A549 (cell line): ENCODE measurements at regions not wholly inside any gene's neighbourhood (a gene's known extent, or its start where the extent isn't known, plus 50 kb on each side); places are given as distances from the start of the nearest gene placed in this dataset.

Experiments
- ATAC-seq, 2 experiments: fragments of 200-7000 bp in 1 of 2; fragments of >200 bp in 1 of 2; cut with Nextera tagmentation in 1 of 2; cut with Tn5 transposase in 1 of 2; 3 replicates each; pipeline versions ENCODE4 v1.8.0 to v1.9.1; 2018 to 2020; ENCODE audit warnings: mild to moderate bottlenecking in 1 of 2, moderate library complexity in 1 of 2
- CTCF ChIA-PET: fragments of 300-600 bp; sonication (Branson Sonifier 250); formaldehyde crosslinking; extraction: SDS; loops from one replicate; lab custom pipeline; 2021; ENCODE audit warnings: antibody characterized with exemption, inconsistent platforms; lab: Yijun Ruan, JAX
- POLR2A ChIA-PET: fragments of 350-600 bp; formaldehyde crosslinking; extraction: SDS; loops from one replicate; lab custom pipeline; 2021; ENCODE audit warnings: antibody characterized with exemption, inconsistent platforms; lab: Yijun Ruan, JAX
- DNase-seq, 2 experiments: peaks; one replicate each; pipeline versions ENCODE4 v3.0.0 to v3.0.0-alpha.2; 2011 to 2016; ENCODE audit warnings: low read depth in 1 of 2, low spot score in 1 of 2
- FAIRE-seq: peaks from 2 replicates; lab custom pipeline; 2011; peaks lifted over from hg19 to GRCh38; lab: Jason Lieb, UNC
- H3K27ac ChIP-seq, 2 experiments: fragments of >200 bp; sonication (Bioruptor Twin); formaldehyde crosslinking; 3 replicates each; pipeline ENCODE4 v1.5.1; 2016 to 2017
- H3K4me1 ChIP-seq: fragments of >200 bp; sonication (Bioruptor Twin); formaldehyde crosslinking; 3 replicates; pipeline ENCODE4 v1.6.1; 2016
- H3K4me2 ChIP-seq: fragments of >200 bp; sonication (Bioruptor Twin); formaldehyde crosslinking; 3 replicates; pipeline ENCODE4 v1.6.1; 2016
- H3K4me3 ChIP-seq: fragments of >200 bp; sonication (Bioruptor Twin); formaldehyde crosslinking; 3 replicates; pipeline ENCODE4 v1.5.1; 2016
- H3K9me3 ChIP-seq: fragments of >200 bp; sonication (Bioruptor Twin); formaldehyde crosslinking; 3 replicates; pipeline ENCODE4 v1.6.1; 2016
- BCL3 ChIP-seq: fragments of >200 bp; sonication (Bioruptor Twin); formaldehyde crosslinking; IDR thresholded peaks from 3 replicates; pipeline ENCODE4 v1.6.1; 2016
- CEBPB ChIP-seq, 2 experiments: fragments of >200 bp in 1 of 2; sonication (Bioruptor Twin) in 1 of 2; formaldehyde crosslinking in 1 of 2; IDR thresholded peaks; 2 replicates each; pipeline ENCODE4 v1.6.1; 2012 to 2016
- CHD2 ChIP-seq: fragments of 150-350 bp; IDR thresholded peaks from 2 replicates; pipeline ENCODE4 v1.6.1; 2014; ENCODE audit warnings: low read length; ENCODE audit not compliant: partially characterized antibody
- CTCF ChIP-seq: fragments of >200 bp; sonication (Bioruptor Twin); formaldehyde crosslinking; IDR thresholded peaks from 3 replicates; pipeline ENCODE4 v1.5.1; 2016
- ELK1 ChIP-seq: fragments of 150-350 bp; IDR thresholded peaks from 2 replicates; pipeline ENCODE4 v1.6.1; 2014; ENCODE audit warnings: low read depth, mild to moderate bottlenecking, low read length
- EP300 ChIP-seq, 2 experiments: fragments of >200 bp; sonication (Bioruptor Twin); formaldehyde crosslinking; IDR thresholded peaks; 2 replicates in 1 of 2; 3 replicates in 1 of 2; pipeline ENCODE4 v1.6.1; 2016 to 2017
- FOSB ChIP-seq: fragments of 250-450 bp; sonication (Bioruptor Pico); IDR thresholded peaks from 2 replicates; pipeline ENCODE4 v1.5.0; 2020; ENCODE audit warnings: mild to moderate bottlenecking, moderate library complexity
- FOSL2 ChIP-seq, 2 experiments: fragments of 450-650 bp in 1 of 2; fragments of >200 bp in 1 of 2; sonication (Bioruptor Twin) in 1 of 2; formaldehyde crosslinking; IDR thresholded peaks; 2 replicates each; pipeline versions ENCODE4 v1.5.0 to v1.6.1; 2016 to 2020; ENCODE audit warnings: mild to moderate bottlenecking in 1 of 2, moderate library complexity in 1 of 2
- FOXS1 ChIP-seq: fragments of 250-450 bp; sonication (Bioruptor Pico); IDR thresholded peaks from 2 replicates; pipeline ENCODE4 v1.5.0; 2020; ENCODE audit warnings: mild to moderate bottlenecking, moderate library complexity
- GATA3 ChIP-seq: IDR thresholded peaks from 2 replicates; pipeline ENCODE4 v1.6.1; 2012; ENCODE audit warnings: borderline replicate concordance
- HES2 ChIP-seq: fragments of >200 bp; sonication (Bioruptor Twin); formaldehyde crosslinking; IDR thresholded peaks from 2 replicates; pipeline ENCODE4 v1.6.1; 2016
- HEYL ChIP-seq: fragments of 250-450 bp; sonication (Bioruptor Pico); IDR thresholded peaks from 2 replicates; pipeline ENCODE4 v1.8.0; 2021; ENCODE audit warnings: mild to moderate bottlenecking, moderate library complexity
- HOXA7 ChIP-seq: fragments of 250-450 bp; sonication (Bioruptor Pico); IDR thresholded peaks from 2 replicates; pipeline ENCODE4 v1.5.0; 2020; ENCODE audit warnings: mild to moderate bottlenecking, moderate library complexity
- HOXB13 ChIP-seq: fragments of 250-450 bp; sonication (Bioruptor Pico); IDR thresholded peaks from 2 replicates; pipeline ENCODE4 v1.5.0; 2020; ENCODE audit warnings: low read depth, mild to moderate bottlenecking, moderate library complexity
- HOXB5 ChIP-seq: fragments of 250-450 bp; sonication (Bioruptor Pico); IDR thresholded peaks from 2 replicates; pipeline ENCODE4 v1.5.0; 2020; ENCODE audit warnings: mild to moderate bottlenecking, moderate library complexity
- JUNB ChIP-seq: fragments of >200 bp; sonication (Bioruptor Twin); formaldehyde crosslinking; IDR thresholded peaks from 2 replicates; pipeline ENCODE4 v1.6.1; 2016
- NPAS2 ChIP-seq: fragments of 250-450 bp; sonication (Bioruptor Pico); IDR thresholded peaks from 2 replicates; pipeline ENCODE4 v1.8.0; 2022; ENCODE audit warnings: mild to moderate bottlenecking, moderate library complexity, borderline replicate concordance
- PBX3 ChIP-seq: IDR thresholded peaks from 2 replicates; pipeline ENCODE4 v1.6.1; 2012
- PHF8 ChIP-seq: fragments of 200-600 bp; sonication (generic); IDR thresholded peaks from 2 replicates; pipeline ENCODE4 v1.6.1; 2016; ENCODE audit warnings: low read depth, mild to moderate bottlenecking, antibody characterized with exemption, moderate library complexity, borderline replicate concordance
- POLR2AphosphoS2 ChIP-seq: conservative IDR thresholded peaks from 2 replicates; pipeline ENCODE4 v1.6.1; 2012; ENCODE audit warnings: low read length, improper control_type of control experiment, inconsistent platforms
- RARB ChIP-seq: fragments of 250-450 bp; sonication (Bioruptor Pico); IDR thresholded peaks from 2 replicates; pipeline ENCODE4 v1.8.0; 2021; ENCODE audit warnings: mild to moderate bottlenecking, moderate library complexity
- RNF2 ChIP-seq: fragments of 200-600 bp; sonication (generic); IDR thresholded peaks from 2 replicates; pipeline ENCODE4 v1.6.1; 2016; ENCODE audit warnings: low read depth, mild to moderate bottlenecking, antibody characterized with exemption, moderate library complexity, borderline replicate concordance
- ZFP36 ChIP-seq: fragments of 450-650 bp; IDR thresholded peaks from 2 replicates; pipeline ENCODE4 v1.6.1; 2014; ENCODE audit warnings: borderline replicate concordance; ENCODE audit not compliant: partially characterized antibody
- ZNF302 ChIP-seq: fragments of 250-450 bp; sonication (Bioruptor Pico); IDR thresholded peaks from 2 replicates; pipeline ENCODE4 v1.9.0; 2021; ENCODE audit warnings: inconsistent platforms, mild to moderate bottlenecking, moderate library complexity
- WGBS: methylation state at CpG from one replicate; pipeline ENCODE4 v1.1.6; 2017; ENCODE audit errors: missing lambda C conversion rate; 5-methylcytosine and 5-hydroxymethylcytosine counted together

- no peak for FAIRE-seq
- peak overlapping the region in 1 of 2 experiments; percentile 39; a peak in 2 of 6 replicates for H3K27ac ChIP-seq
- peak; percentile 7 to 77 for DNase-seq
- peak overlapping the region; percentile 68 for H3K4me2 ChIP-seq
- ChIA-PET CTCF (no interaction called here), POLR2A (interaction anchor here (0.7 kb wide), 1 partner anchor 1785 kb away, joined by 3 read pairs; no protein-coding TSS in a partner anchor)
- TF ChIP-seq BCL3 (0 out of 3 replicates have a peak, but pooled peaks have one; percentile 44), CEBPB (IDR thresholded peaks at IDR 0.05) (peak; percentile 86 to 90; a peak in 3 of 4 replicates), JUNB (peak; percentile 72), ZNF302 (CRISPR knock-in tag) (no peak), CTCF (no peak), FOSB (CRISPR knock-in tag) (no peak), FOSL2 (IDR thresholded peaks at IDR 0.05) (peak; percentile 45; the same call in 1 of the 2 replicates), FOSL2 (CRISPR knock-in tag; IDR thresholded peaks at IDR 0.05) (peak; percentile 74), HOXA7 (CRISPR knock-in tag) (no peak), HES2 (0 out of 2 replicates have a peak, but pooled peaks have one; percentile 44), GATA3 (peak; percentile 68), ELK1 (no peak)
- 3% methylated on average over 4 of the region's 4 CpGs for WGBS
- no peaks in the 10 kb centered on the region for H3K9me3 ChIP-seq
- no peak overlapping the region for H3K4me3 ChIP-seq
- ATAC-seq, result peak; percentile 97 to 98
- peaks cover 18% of the 10 kb centered on the region; the same call in 2 of the 3 replicates for H3K4me1 ChIP-seq
Observed at GRCh38 chr11:95512682-95513081, 276.9 kb downstream of the FAM76B start.

GRCh38 chr11:95512177-95512576 lies 277.4 kb downstream of the FAM76B start:
- H3K4me2 ChIP-seq, result peak overlapping the region; percentile 68
- CTCF ChIA-PET, result no interaction called here
- DNase-seq (peak in 1 of 2 experiments; percentile 36), ATAC-seq (peak; percentile 84 to 85), FAIRE-seq (no peak)
- no peaks in the 10 kb centered on the region for H3K9me3 ChIP-seq
- POLR2A ChIA-PET, result no interaction called here
- WGBS, result 8% methylated on average over 4 of the region's 4 CpGs
- H3K4me3 ChIP-seq, result no peak overlapping the region
- H3K27ac ChIP-seq, result peak overlapping the region; percentile 39 to 48; a peak in 2 of 6 replicates
- TF ChIP-seq HOXB5 (CRISPR knock-in tag), result no peak
- TF ChIP-seq ZFP36, result no peak
- no peak for TF ChIP-seq PBX3
- TF ChIP-seq NPAS2 (CRISPR knock-in tag), result no peak
- TF ChIP-seq PHF8, result no peak
- TF ChIP-seq CEBPB (IDR thresholded peaks at IDR 0.05), result no peak
- TF ChIP-seq HES2, result no peak
- no peak for TF ChIP-seq BCL3
- TF ChIP-seq CHD2, result no peak
- no peak for TF ChIP-seq EP300 (IDR thresholded peaks at IDR 0.05)
- no peak for TF ChIP-seq RARB (CRISPR knock-in tag)
- TF ChIP-seq HEYL (CRISPR knock-in tag), result no peak
- no peak for TF ChIP-seq POLR2AphosphoS2
- no peak for TF ChIP-seq HOXB13 (CRISPR knock-in tag)
- no peak for TF ChIP-seq FOXS1 (CRISPR knock-in tag)
- TF ChIP-seq RNF2, result no peak
- H3K4me1 ChIP-seq, result peaks cover 18% of the 10 kb centered on the region; the same call in 2 of the 3 replicates
